CD14-positive monocyte (primary cell): ENCODE measurements at regions not wholly inside any gene's neighbourhood (a gene's known extent, or its start where the extent isn't known, plus 50 kb on each side); places are given as distances from the start of the nearest gene placed in this dataset.

Experiments
- DNase-seq, 3 donors: peaks; one replicate each; pipeline ENCODE4 v3.0.0-alpha.2; 2011 to 2022
- H2AFZ ChIP-seq: 2 replicates; pipeline ENCODE4 v1.6.0; 2012; ENCODE audit warnings: mild to moderate bottlenecking, low read depth, low read length, inconsistent platforms; ENCODE audit not compliant: insufficient read depth, poor library complexity, severe bottlenecking
- H3K27ac ChIP-seq, 2 donors: 1 replicate in 1 of 2; 2 replicates in 1 of 2; pipeline ENCODE4 v1.5.1; 2012 to 2013; ENCODE audit warnings: low read length in 2 of 2, control low read depth in 1 of 2, inconsistent platforms in 1 of 2, low read depth in 1 of 2, mild to moderate bottlenecking in 1 of 2
- H3K27me3 ChIP-seq, 2 donors: one replicate each; pipeline versions ENCODE4 v1.6.0 to v1.6.1; 2011 to 2013; ENCODE audit warnings: low read length in 2 of 2; ENCODE audit not compliant: control insufficient read depth in 2 of 2, insufficient read depth in 2 of 2
- H3K36me3 ChIP-seq, 2 donors: replicated peaks in 1 of 2; 1 replicate in 1 of 2; 2 replicates in 1 of 2; pipeline versions ENCODE4 v1.5.1 to v1.6.1; 2012 to 2013; ENCODE audit warnings: low read length in 2 of 2, control low read depth in 1 of 2, inconsistent platforms in 1 of 2, mild to moderate bottlenecking in 1 of 2; ENCODE audit not compliant: insufficient read depth in 2 of 2, control insufficient read depth in 1 of 2
- H3K4me1 ChIP-seq, 2 donors: 1 replicate in 1 of 2; 2 replicates in 1 of 2; pipeline versions ENCODE4 v1.5.1 to v1.6.1; 2012 to 2013; ENCODE audit warnings: low read length in 2 of 2, control low read depth in 1 of 2, inconsistent platforms in 1 of 2, mild to moderate bottlenecking in 1 of 2, moderate library complexity in 1 of 2; ENCODE audit not compliant: insufficient read depth in 2 of 2, control insufficient read depth in 1 of 2
- H3K4me2 ChIP-seq: replicated peaks from 2 replicates; pipeline ENCODE3; 2012; ENCODE audit warnings: low read length, moderate library complexity, mild to moderate bottlenecking; ENCODE audit not compliant: poor library complexity, severe bottlenecking; ENCODE audit errors: extremely low read depth
- H3K4me3 ChIP-seq, 3 experiments: fragments of 200-600 bp in 1 of 3; sonication (generic) in 1 of 3; replicated peaks in 1 of 3; 1 replicate in 2 of 3; 2 replicates in 1 of 3; pipeline ENCODE4 v1.5.1; 2011 to 2013; ENCODE audit warnings: low read length in 3 of 3, mild to moderate bottlenecking in 3 of 3, control low read depth in 2 of 3, low read depth in 2 of 3, inconsistent platforms in 1 of 3, moderate library complexity in 1 of 3
- H3K79me2 ChIP-seq: 2 replicates; pipeline ENCODE4 v1.6.0; 2012; ENCODE audit warnings: mild to moderate bottlenecking, control low read depth, inconsistent platforms, low read length, moderate library complexity; ENCODE audit not compliant: insufficient read depth
- H3K9ac ChIP-seq: 2 replicates; pipeline ENCODE4 v1.6.0; 2017; ENCODE audit warnings: low read length, mild to moderate bottlenecking; ENCODE audit not compliant: insufficient read depth, poor library complexity, severe bottlenecking
- H3K9me3 ChIP-seq, 2 donors: replicated peaks in 1 of 2; 1 replicate in 1 of 2; 2 replicates in 1 of 2; pipeline versions ENCODE4 v1.5.1 to v1.6.1; 2012 to 2013; ENCODE audit warnings: low read length in 2 of 2, control low read depth in 1 of 2; ENCODE audit not compliant: control insufficient read depth in 1 of 2, insufficient read depth in 1 of 2
- H4K20me1 ChIP-seq: 2 replicates; pipeline ENCODE4 v1.6.0; 2012; ENCODE audit warnings: mild to moderate bottlenecking, low read length, control low read depth, moderate library complexity; ENCODE audit not compliant: insufficient read depth
- H3K27ac Mint-ChIP-seq, 7 donors: one replicate each; pipeline ENCODE4 v1.8.0; 2020; ENCODE audit warnings: mild to moderate bottlenecking in 7 of 7, mixed read lengths in 7 of 7, moderate library complexity in 6 of 7, inconsistent platforms in 2 of 7
- H3K27me3 Mint-ChIP-seq, 3 donors: one replicate each; pipeline ENCODE4 v1.8.0; 2021 to 2022; ENCODE audit warnings: low read depth in 3 of 3, mild to moderate bottlenecking in 3 of 3, mixed read lengths in 3 of 3, moderate library complexity in 3 of 3, inconsistent platforms in 1 of 3
- H3K36me3 Mint-ChIP-seq, 2 donors: one replicate each; pipeline ENCODE4 v1.8.0; 2020; ENCODE audit warnings: mixed read lengths in 2 of 2, inconsistent platforms in 1 of 2, mild to moderate bottlenecking in 1 of 2
- H3K4me1 Mint-ChIP-seq: one replicate; pipeline ENCODE4 v1.8.0; 2020; ENCODE audit warnings: mild to moderate bottlenecking, mixed read lengths
- H3K4me3 Mint-ChIP-seq, 2 donors: one replicate each; pipeline ENCODE4 v1.8.0; 2020; ENCODE audit warnings: mild to moderate bottlenecking in 2 of 2, mixed read lengths in 2 of 2, moderate library complexity in 1 of 2
- H3K9me3 Mint-ChIP-seq, 7 donors: one replicate each; pipeline ENCODE4 v1.8.0; 2020 to 2022; ENCODE audit warnings: mixed read lengths in 7 of 7, mild to moderate bottlenecking in 6 of 7, moderate library complexity in 6 of 7, inconsistent platforms in 2 of 7
- WGBS: methylation state at CpG from one replicate; pipeline ENCODE4 v1.1.5; 2013; ENCODE audit warnings: missing lambda C conversion rate; ENCODE audit not compliant: insufficient coverage; 5-methylcytosine and 5-hydroxymethylcytosine counted together
- intact Hi-C, 2 donors: fragments of 100-400 bp; cut with micrococcal nuclease; formaldehyde crosslinking; loops; one replicate each; pipeline versions ENCODE4 v1.15.0 to v1.15.1; 2023
- TF ChIP-seq, protein P1 (sequence below): fragments of 200-600 bp; IDR thresholded peaks from one replicate; pipeline ENCODE4 v1.8.0; 2022; ENCODE audit warnings: antibody characterized with exemption, mild to moderate bottlenecking

- intact Hi-C loops: no loop called here
Observed at GRCh38 chr7:142384493-142384922, 126.7 kb upstream of the PRSS58 start.

DNA sequence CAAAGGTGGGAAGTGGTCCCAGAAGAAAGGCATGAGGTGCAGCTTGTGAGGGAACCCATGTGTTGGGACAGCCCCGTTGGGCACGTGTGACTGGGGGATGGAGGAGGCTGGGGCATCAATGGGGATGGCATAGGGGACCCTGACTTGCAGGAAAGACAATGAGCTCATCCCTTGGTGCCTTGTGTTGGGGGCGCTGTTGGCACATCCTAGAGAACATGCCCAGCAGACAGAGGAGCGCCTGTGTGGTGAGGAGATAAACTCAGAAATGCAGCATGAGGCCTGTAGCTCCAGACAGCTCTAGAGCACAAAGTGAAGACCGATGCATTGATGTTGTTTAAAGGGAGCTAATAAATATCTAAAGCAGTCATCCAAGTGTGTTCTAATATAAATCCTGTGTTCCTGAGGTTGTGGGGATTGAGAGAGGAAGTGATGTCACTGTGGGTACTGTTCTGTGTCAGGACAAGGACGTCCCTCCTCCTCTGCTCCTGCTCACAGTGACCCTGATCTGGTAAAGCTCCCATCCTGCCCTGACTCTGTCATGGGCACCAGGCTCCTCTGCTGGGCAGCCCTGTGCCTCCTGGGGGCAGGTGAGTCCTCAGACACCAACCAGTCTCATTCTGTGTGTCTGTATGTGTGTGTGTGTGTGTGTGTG, 126.1 kb upstream of the PRSS58 start:
- Histone ChIP-seq H3K27ac (peak overlapping the region; percentile 83 to 95), H3K36me3 (no peaks in the 10 kb centered on the region), H3K4me2 (peak overlapping the region; percentile 70), H3K4me1 (peaks cover 18 to 20% of the 10 kb centered on the region in 2 donors), H4K20me1 (no peaks in the 10 kb centered on the region), H3K9me3 (no peaks in the 10 kb centered on the region), H3K27me3 (no peaks in the 10 kb centered on the region), H3K79me2 (no peaks in the 10 kb centered on the region), H2AFZ (peak overlapping the region; percentile 83), H3K9ac (peak overlapping the region; percentile 68), H3K4me3 (peak overlapping the region; percentile 19 to 67 (median 22))
- TF ChIP-seq, protein P1, sequence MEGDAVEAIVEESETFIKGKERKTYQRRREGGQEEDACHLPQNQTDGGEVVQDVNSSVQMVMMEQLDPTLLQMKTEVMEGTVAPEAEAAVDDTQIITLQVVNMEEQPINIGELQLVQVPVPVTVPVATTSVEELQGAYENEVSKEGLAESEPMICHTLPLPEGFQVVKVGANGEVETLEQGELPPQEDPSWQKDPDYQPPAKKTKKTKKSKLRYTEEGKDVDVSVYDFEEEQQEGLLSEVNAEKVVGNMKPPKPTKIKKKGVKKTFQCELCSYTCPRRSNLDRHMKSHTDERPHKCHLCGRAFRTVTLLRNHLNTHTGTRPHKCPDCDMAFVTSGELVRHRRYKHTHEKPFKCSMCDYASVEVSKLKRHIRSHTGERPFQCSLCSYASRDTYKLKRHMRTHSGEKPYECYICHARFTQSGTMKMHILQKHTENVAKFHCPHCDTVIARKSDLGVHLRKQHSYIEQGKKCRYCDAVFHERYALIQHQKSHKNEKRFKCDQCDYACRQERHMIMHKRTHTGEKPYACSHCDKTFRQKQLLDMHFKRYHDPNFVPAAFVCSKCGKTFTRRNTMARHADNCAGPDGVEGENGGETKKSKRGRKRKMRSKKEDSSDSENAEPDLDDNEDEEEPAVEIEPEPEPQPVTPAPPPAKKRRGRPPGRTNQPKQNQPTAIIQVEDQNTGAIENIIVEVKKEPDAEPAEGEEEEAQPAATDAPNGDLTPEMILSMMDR: no peak
- 61% methylated on average over 4 of the region's 6 CpGs for WGBS
- H3K9me3 Mint-ChIP-seq: peaks cover 0 to 2% (median 0%) of the 10 kb centered on the region in 7 donors
- intact Hi-C loops: no loop called here
- no peaks in the 10 kb centered on the region for H3K36me3 Mint-ChIP-seq
- peak overlapping the region; percentile 79 to 97 (median 93) for H3K27ac Mint-ChIP-seq
- H3K4me1 Mint-ChIP-seq: peaks cover 22% of the 10 kb centered on the region
- DNase-seq: peak; percentile 31 to 52 (median 34)
- peak overlapping the region; percentile 55 to 87 for H3K4me3 Mint-ChIP-seq
- H3K27me3 Mint-ChIP-seq: peaks cover 0 to 2% (median 0%) of the 10 kb centered on the region in 3 donors

More at GRCh38 chr7:142384493-142384922, 126.7 kb upstream of the PRSS58 start:
- WGBS: 0% methylated on average over 10 of the region's 11 CpGs
- Histone ChIP-seq H3K27me3 (no peaks in the 10 kb centered on the region), H3K4me3 (peak overlapping the region; percentile 19 to 67 (median 22)), H3K36me3 (no peaks in the 10 kb centered on the region), H3K9ac (peak overlapping the region; percentile 68), H3K4me1 (peaks cover 18 to 20% of the 10 kb centered on the region in 2 donors), H4K20me1 (no peaks in the 10 kb centered on the region), H2AFZ (peak overlapping the region; percentile 83), H3K27ac (peak overlapping the region; percentile 83 to 95), H3K79me2 (no peaks in the 10 kb centered on the region), H3K9me3 (no peaks in the 10 kb centered on the region), H3K4me2 (peak overlapping the region; percentile 70)
- Mint-ChIP-seq H3K9me3 (peaks cover 0 to 2% (median 0%) of the 10 kb centered on the region in 7 donors), H3K27me3 (peaks cover 0 to 2% (median 0%) of the 10 kb centered on the region in 3 donors), H3K4me1 (peaks cover 22% of the 10 kb centered on the region), H3K36me3 (no peaks in the 10 kb centered on the region), H3K27ac (peak overlapping the region; percentile 79 to 97 (median 93)), H3K4me3 (peak overlapping the region; percentile 55 to 87)
- DNase-seq: peak; percentile 73 to 86 (median 80)
- TF ChIP-seq, protein P1: no peak
